ENCODE measurements at regions not wholly inside any gene's neighbourhood (a gene's known extent, or its start where the extent isn't known, plus 50 kb on each side); places are given as distances from the start of the nearest gene placed in this dataset.

DNA sequence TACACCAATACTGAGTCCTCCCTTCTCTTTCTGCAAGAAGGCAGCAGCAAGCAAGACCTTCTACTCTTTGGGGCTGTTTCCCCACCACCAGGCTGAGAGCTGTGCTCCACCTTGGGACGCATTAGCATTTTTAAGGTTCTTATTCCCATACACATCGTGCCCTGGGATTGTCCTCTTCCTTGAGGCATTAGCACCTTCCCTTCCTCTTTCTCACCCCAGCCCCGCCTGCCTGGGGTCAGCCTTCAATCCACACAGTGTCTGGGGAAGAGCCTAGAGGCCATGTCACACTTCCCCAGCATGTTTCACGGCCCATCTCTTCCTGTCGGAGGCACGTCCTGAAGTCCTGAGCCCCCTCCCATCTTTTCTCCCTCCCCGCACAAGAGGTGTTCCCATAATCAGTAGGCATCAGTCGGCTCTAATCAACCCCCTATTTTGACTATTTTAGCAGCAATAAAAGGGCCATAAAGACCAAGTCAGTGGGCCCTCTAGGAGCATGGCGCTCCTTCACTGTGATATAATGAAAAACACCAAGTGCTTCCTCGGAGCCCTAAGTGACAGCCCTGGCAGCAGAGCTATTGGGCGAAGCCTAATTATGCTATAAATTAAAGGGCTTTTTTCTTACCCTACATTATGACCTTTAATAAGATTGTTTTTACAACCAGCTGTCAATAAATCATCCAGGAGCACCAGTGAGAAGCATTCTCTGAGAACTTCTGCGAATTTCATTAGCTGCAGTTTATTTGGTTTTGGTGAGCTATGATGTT, 55.0 kb upstream of the PKDCC start:
- H3K4me1 ChIP-seq (ENCODE audit: insufficient read depth, poor library complexity, severe bottlenecking), result no peaks in the 10 kb centered on the region
- ATAC-seq (ENCODE audit: low read depth), result no peak
- H3K27ac ChIP-seq (ENCODE audit: poor library complexity, severe bottlenecking), result no peak overlapping the region
- DNase-seq (ENCODE audit: low spot score), result no peak
- no peaks in the 10 kb centered on the region for H3K27me3 ChIP-seq (ENCODE audit: insufficient read depth, poor library complexity, severe bottlenecking)
- TF ChIP-seq, protein P1, sequence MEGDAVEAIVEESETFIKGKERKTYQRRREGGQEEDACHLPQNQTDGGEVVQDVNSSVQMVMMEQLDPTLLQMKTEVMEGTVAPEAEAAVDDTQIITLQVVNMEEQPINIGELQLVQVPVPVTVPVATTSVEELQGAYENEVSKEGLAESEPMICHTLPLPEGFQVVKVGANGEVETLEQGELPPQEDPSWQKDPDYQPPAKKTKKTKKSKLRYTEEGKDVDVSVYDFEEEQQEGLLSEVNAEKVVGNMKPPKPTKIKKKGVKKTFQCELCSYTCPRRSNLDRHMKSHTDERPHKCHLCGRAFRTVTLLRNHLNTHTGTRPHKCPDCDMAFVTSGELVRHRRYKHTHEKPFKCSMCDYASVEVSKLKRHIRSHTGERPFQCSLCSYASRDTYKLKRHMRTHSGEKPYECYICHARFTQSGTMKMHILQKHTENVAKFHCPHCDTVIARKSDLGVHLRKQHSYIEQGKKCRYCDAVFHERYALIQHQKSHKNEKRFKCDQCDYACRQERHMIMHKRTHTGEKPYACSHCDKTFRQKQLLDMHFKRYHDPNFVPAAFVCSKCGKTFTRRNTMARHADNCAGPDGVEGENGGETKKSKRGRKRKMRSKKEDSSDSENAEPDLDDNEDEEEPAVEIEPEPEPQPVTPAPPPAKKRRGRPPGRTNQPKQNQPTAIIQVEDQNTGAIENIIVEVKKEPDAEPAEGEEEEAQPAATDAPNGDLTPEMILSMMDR (IDR thresholded peaks at IDR 0.05; ENCODE audit: poor library complexity, severe bottlenecking), result no peak
- no peaks in the 10 kb centered on the region for H3K36me3 ChIP-seq (ENCODE audit: low read depth)
- H3K9me3 ChIP-seq (ENCODE audit: severe bottlenecking), result no peaks in the 10 kb centered on the region
- H3K4me3 ChIP-seq (ENCODE audit: severe bottlenecking), result no peak overlapping the region

DNA sequence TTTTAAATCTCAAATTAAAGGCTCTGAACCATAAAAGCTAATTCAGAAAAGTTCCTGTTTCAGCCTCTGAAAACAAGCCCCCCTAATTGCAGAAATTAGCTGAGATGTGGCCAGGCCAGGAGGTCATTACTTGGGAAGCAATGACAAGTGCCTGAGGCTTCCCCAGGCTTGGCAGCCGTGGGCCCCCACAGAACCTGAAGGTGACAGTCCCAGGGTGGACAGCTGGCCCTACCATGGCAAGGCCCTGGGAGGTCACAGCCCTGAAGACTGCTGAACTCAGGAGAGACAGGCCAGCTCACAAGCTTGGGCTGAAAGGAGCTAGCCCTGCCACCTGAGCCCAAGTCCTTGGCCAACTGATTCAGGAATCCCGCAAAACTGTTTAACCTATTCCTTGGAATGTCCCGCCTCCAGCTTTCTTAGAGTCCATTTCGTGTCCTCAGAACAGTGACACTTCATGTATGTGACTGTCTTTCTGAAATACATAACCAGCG, 54.3 kb upstream of the PKDCC start:
- Histone ChIP-seq H3K36me3 (ENCODE audit: low read depth) (no peaks in the 10 kb centered on the region), H3K27ac (ENCODE audit: poor library complexity, severe bottlenecking) (no peak overlapping the region), H3K9me3 (ENCODE audit: severe bottlenecking) (no peaks in the 10 kb centered on the region), H3K27me3 (ENCODE audit: insufficient read depth, poor library complexity, severe bottlenecking) (no peaks in the 10 kb centered on the region), H3K4me3 (ENCODE audit: severe bottlenecking) (no peak overlapping the region), H3K4me1 (ENCODE audit: insufficient read depth, poor library complexity, severe bottlenecking) (no peaks in the 10 kb centered on the region)
- no peak for DNase-seq (ENCODE audit: low spot score)
- TF ChIP-seq, protein P1 (IDR thresholded peaks at IDR 0.05; ENCODE audit: poor library complexity, severe bottlenecking), result no peak
- ATAC-seq (ENCODE audit: low read depth), result no peak

DNA sequence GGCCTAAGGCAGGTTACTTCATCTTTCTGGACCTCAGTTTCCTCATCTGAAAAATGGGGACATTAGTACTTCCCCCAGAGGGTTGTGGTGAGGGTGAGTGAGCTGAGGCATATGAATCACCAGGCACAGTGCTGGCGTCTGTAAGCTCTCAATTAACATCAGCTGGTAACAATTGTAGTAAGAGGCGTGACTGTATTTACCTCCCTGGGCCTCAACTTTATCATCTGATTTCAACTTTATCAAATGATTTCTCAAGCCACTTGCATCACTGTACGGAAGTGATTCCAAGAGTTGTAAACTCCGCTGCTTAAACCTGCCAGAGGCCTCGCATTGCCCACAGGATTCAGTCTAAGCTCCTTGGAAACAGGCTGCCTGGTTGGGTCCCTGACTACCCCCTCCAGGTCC, 53.6 kb upstream of the PKDCC start:
- H3K27ac ChIP-seq (ENCODE audit: poor library complexity, severe bottlenecking), result no peak overlapping the region
- H3K9me3 ChIP-seq (ENCODE audit: severe bottlenecking), result no peaks in the 10 kb centered on the region
- no peak for DNase-seq (ENCODE audit: low spot score)
- ATAC-seq (ENCODE audit: low read depth), result no peak
- H3K4me1 ChIP-seq (ENCODE audit: insufficient read depth, poor library complexity, severe bottlenecking), result no peaks in the 10 kb centered on the region
- H3K27me3 ChIP-seq (ENCODE audit: insufficient read depth, poor library complexity, severe bottlenecking), result no peaks in the 10 kb centered on the region
- H3K4me3 ChIP-seq (ENCODE audit: severe bottlenecking), result no peak overlapping the region
- no peaks in the 10 kb centered on the region for H3K36me3 ChIP-seq (ENCODE audit: low read depth)
- TF ChIP-seq, protein P1 (IDR thresholded peaks at IDR 0.05; ENCODE audit: poor library complexity, severe bottlenecking), result no peak

DNA sequence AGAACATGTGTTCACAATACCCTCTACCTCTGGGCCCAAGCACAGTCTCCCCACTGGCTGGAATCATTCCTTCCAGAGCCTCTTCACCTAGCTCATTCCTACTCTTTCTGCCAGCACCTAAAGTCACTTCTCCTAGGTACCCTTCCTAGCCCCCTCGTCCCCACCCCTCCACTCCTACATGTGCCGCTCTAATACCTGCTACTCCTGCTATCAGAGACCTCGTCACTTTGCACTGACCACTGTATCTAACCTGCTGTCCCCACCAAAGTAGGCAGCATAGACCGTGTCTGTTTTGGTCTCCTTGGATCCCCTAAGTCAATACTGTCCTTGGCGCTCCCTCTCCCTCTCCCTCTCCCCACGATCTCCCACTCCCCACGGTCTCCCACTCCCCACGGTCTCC, 53.2 kb upstream of the PKDCC start:
- Histone ChIP-seq H3K27ac (ENCODE audit: poor library complexity, severe bottlenecking) (no peak overlapping the region), H3K9me3 (ENCODE audit: severe bottlenecking) (no peaks in the 10 kb centered on the region), H3K4me3 (ENCODE audit: severe bottlenecking) (no peak overlapping the region), H3K4me1 (ENCODE audit: insufficient read depth, poor library complexity, severe bottlenecking) (no peaks in the 10 kb centered on the region), H3K27me3 (ENCODE audit: insufficient read depth, poor library complexity, severe bottlenecking) (no peaks in the 10 kb centered on the region), H3K36me3 (ENCODE audit: low read depth) (no peaks in the 10 kb centered on the region)
- no peak for ATAC-seq (ENCODE audit: low read depth)
- no peak for DNase-seq (ENCODE audit: low spot score)
- TF ChIP-seq, protein P1 (IDR thresholded peaks at IDR 0.05; ENCODE audit: poor library complexity, severe bottlenecking), result no peak

DNA sequence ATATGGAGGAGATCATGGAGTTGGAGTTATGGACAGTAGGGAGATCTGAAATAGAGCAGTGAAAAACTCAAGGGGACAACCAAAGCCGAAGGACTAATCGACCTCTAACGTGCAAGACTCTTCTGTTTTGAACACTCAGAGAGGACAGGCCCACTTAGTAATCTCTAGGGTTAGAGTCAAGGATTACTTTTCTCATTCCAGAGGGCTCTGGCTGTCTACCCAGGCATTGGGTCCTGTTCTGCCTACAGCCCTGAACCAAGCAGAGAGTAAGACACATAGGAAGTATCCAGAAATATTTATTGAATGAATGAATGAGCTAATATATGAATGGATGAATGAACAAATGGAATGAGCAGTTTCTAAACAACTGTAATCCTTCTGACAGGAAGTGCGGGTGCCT, 50.3 kb upstream of the PKDCC start:
- Histone ChIP-seq H3K9me3 (ENCODE audit: severe bottlenecking) (no peaks in the 10 kb centered on the region), H3K27me3 (ENCODE audit: insufficient read depth, poor library complexity, severe bottlenecking) (no peaks in the 10 kb centered on the region), H3K4me1 (ENCODE audit: insufficient read depth, poor library complexity, severe bottlenecking) (no peaks in the 10 kb centered on the region), H3K4me3 (ENCODE audit: severe bottlenecking) (no peak overlapping the region), H3K27ac (ENCODE audit: poor library complexity, severe bottlenecking) (no peak overlapping the region), H3K36me3 (ENCODE audit: low read depth) (no peaks in the 10 kb centered on the region)
- no peak for ATAC-seq (ENCODE audit: low read depth)
- DNase-seq (ENCODE audit: low spot score), result no peak
- TF ChIP-seq, protein P1 (IDR thresholded peaks at IDR 0.05; ENCODE audit: poor library complexity, severe bottlenecking), result no peak

Data from RWPE2 (cell line).